IMR-90 (cell line): ENCODE measurements at regions not wholly inside any gene's neighbourhood (a gene's known extent, or its start where the extent isn't known, plus 50 kb on each side); places are given as distances from the start of the nearest gene placed in this dataset.

Experiments used
- ATAC-seq: fragments of 200-7000 bp; cut with Tn5 transposase; 2 replicates; pipeline ENCODE4 v1.9.1; 2020; ENCODE audit warnings: low read depth, mild to moderate bottlenecking, moderate library complexity
- BruUV-seq: library from RNA; stranded (reverse); fragments of 400-500 nt; replicated peaks from 2 replicates; lab custom pipeline; 2021; lab: Mats Ljungman, UMichigan
- CTCF ChIA-PET: fragments of 300-600 bp; formaldehyde crosslinking; extraction: SDS; loops from one replicate; lab custom pipeline; 2021; ENCODE audit warnings: antibody characterized with exemption; lab: Yijun Ruan, JAX
- POLR2A ChIA-PET: fragments of 300-600 bp; sonication (Branson Sonifier 250); formaldehyde crosslinking; loops from one replicate; lab custom pipeline; 2022; ENCODE audit warnings: antibody characterized with exemption; ENCODE audit not compliant: unreplicated experiment; lab: Charles Lee
- DNase-seq: peaks from one replicate; pipeline ENCODE4 v3.0.0; 2013
- H2AFZ ChIP-seq: replicated peaks from 2 replicates; pipeline ENCODE3; 2013; ENCODE audit warnings: low read length, mild to moderate bottlenecking; ENCODE audit not compliant: poor library complexity
- H2AK5ac ChIP-seq: 2 replicates; pipeline ENCODE4 v1.6.1; 2013; ENCODE audit warnings: low read depth, low read length, inconsistent platforms
- H2AK9ac ChIP-seq: replicated peaks from 2 replicates; pipeline ENCODE3; 2013; ENCODE audit warnings: mild to moderate bottlenecking, low read depth, low read length, moderate library complexity; ENCODE audit not compliant: poor library complexity
- H2BK120ac ChIP-seq: 2 replicates; pipeline ENCODE4 v1.6.1; 2013; ENCODE audit warnings: low read depth, low read length, inconsistent platforms
- H2BK15ac ChIP-seq: 3 replicates; pipeline ENCODE4 v1.6.1; 2013; ENCODE audit warnings: low read depth, low read length, inconsistent platforms
- H2BK20ac ChIP-seq: 2 replicates; pipeline ENCODE4 v1.6.1; 2013; ENCODE audit warnings: low read depth, mild to moderate bottlenecking, inconsistent platforms, low read length, moderate library complexity
- H2BK5ac ChIP-seq: 2 replicates; pipeline ENCODE4 v1.6.1; 2013; ENCODE audit warnings: mild to moderate bottlenecking, low read depth, low read length, inconsistent platforms; ENCODE audit not compliant: poor library complexity, severe bottlenecking
- H3K14ac ChIP-seq: replicated peaks from 2 replicates; pipeline ENCODE4 v1.6.1; 2013; ENCODE audit warnings: low read depth, low read length, inconsistent platforms
- H3K18ac ChIP-seq: 2 replicates; pipeline ENCODE4 v1.6.1; 2013; ENCODE audit warnings: low read depth, low read length, control low read depth
- H3K23ac ChIP-seq: 2 replicates; pipeline ENCODE4 v1.6.1; 2013; ENCODE audit warnings: low read depth, low read length, inconsistent platforms
- H3K27ac ChIP-seq: 2 replicates; pipeline ENCODE4 v1.5.1; 2013; ENCODE audit warnings: mild to moderate bottlenecking, control low read depth, low read length; ENCODE audit not compliant: insufficient read depth
- H3K27me3 ChIP-seq: 2 replicates; pipeline ENCODE4 v1.6.1; 2013; ENCODE audit warnings: low read length; ENCODE audit not compliant: control insufficient read depth, insufficient read depth
- H3K36me3 ChIP-seq: 2 replicates; pipeline ENCODE4 v1.6.1; 2013; ENCODE audit warnings: low read length, mixed read lengths; ENCODE audit not compliant: control insufficient read depth, insufficient read depth
- H3K4ac ChIP-seq: 2 replicates; pipeline ENCODE4 v1.6.1; 2013; ENCODE audit warnings: low read depth, low read length, inconsistent platforms
- H3K4me1 ChIP-seq: 2 replicates; pipeline ENCODE4 v1.6.1; 2013; ENCODE audit warnings: low read length, mixed read lengths; ENCODE audit not compliant: control insufficient read depth, insufficient read depth
- H3K4me2 ChIP-seq: 2 replicates; pipeline ENCODE4 v1.6.1; 2013; ENCODE audit warnings: low read depth, mild to moderate bottlenecking, control low read depth, low read length, moderate library complexity
- H3K4me3 ChIP-seq: 2 replicates; pipeline ENCODE4 v1.5.1; 2013; ENCODE audit warnings: low read depth, mild to moderate bottlenecking, control low read depth, low read length, moderate library complexity; ENCODE audit not compliant: insufficient read depth
- H3K56ac ChIP-seq: 2 replicates; pipeline ENCODE4 v1.6.1; 2013; ENCODE audit warnings: low read length, inconsistent platforms; ENCODE audit not compliant: insufficient read depth; ENCODE audit errors: extremely low read depth
- H3K79me1 ChIP-seq, 2 experiments: 2 replicates each; pipeline ENCODE4 v1.6.1; 2013; ENCODE audit warnings: low read length in 2 of 2, inconsistent platforms in 1 of 2, low read depth in 1 of 2
- H3K9ac ChIP-seq: 2 replicates; pipeline ENCODE4 v1.6.1; 2013; ENCODE audit warnings: low read depth, low read length, control low read depth
- H3K9me1 ChIP-seq: 2 replicates; pipeline ENCODE4 v1.6.1; 2013; ENCODE audit warnings: low read length, inconsistent platforms; ENCODE audit not compliant: insufficient read depth
- H3K9me3 ChIP-seq: 2 replicates; pipeline ENCODE4 v1.6.1; 2013; ENCODE audit warnings: low read length; ENCODE audit not compliant: control insufficient read depth, insufficient read depth
- H4K20me1 ChIP-seq: 2 replicates; pipeline ENCODE4 v1.6.1; 2013; ENCODE audit warnings: low read length, inconsistent platforms; ENCODE audit not compliant: insufficient read depth
- H4K5ac ChIP-seq: 2 replicates; pipeline ENCODE4 v1.6.1; 2013; ENCODE audit warnings: mild to moderate bottlenecking, low read depth, low read length, control low read depth
- H4K8ac ChIP-seq, 2 experiments: 2 replicates each; pipeline ENCODE4 v1.6.1; 2013; ENCODE audit warnings: low read depth in 2 of 2, low read length in 2 of 2, control low read depth in 1 of 2, inconsistent platforms in 1 of 2
- H4K91ac ChIP-seq: 2 replicates; pipeline ENCODE4 v1.6.1; 2013; ENCODE audit warnings: low read depth, low read length, inconsistent platforms; ENCODE audit not compliant: insufficient read depth
- BHLHE40 ChIP-seq: fragments of 150-350 bp; IDR thresholded peaks from 2 replicates; pipeline ENCODE4 v1.6.1; 2016; ENCODE audit warnings: mild to moderate bottlenecking, low read depth, low read length
- CEBPB ChIP-seq: IDR thresholded peaks from 2 replicates; pipeline ENCODE4 v1.6.1; 2012; ENCODE audit warnings: low read depth, low read length, improper control_type of control experiment
- MAZ ChIP-seq: IDR thresholded peaks from 2 replicates; pipeline ENCODE4 v1.6.1; 2012; ENCODE audit warnings: low read depth, mild to moderate bottlenecking, low read length, improper control_type of control experiment, moderate library complexity, borderline replicate concordance
- POLR2A ChIP-seq: IDR thresholded peaks from 2 replicates; pipeline ENCODE4 v1.6.1; 2012; ENCODE audit warnings: mild to moderate bottlenecking, low read depth, low read length
- RAD21 ChIP-seq: IDR thresholded peaks from 2 replicates; pipeline ENCODE4 v1.6.1; 2012; ENCODE audit warnings: low read length, improper control_type of control experiment
- RFX5 ChIP-seq: IDR thresholded peaks from 2 replicates; pipeline ENCODE4 v1.8.0; 2012; ENCODE audit warnings: low read depth, mild to moderate bottlenecking, low read length, moderate library complexity
- SMC3 ChIP-seq: fragments of 150-350 bp; IDR thresholded peaks from 2 replicates; pipeline ENCODE4 v1.6.1; 2016; ENCODE audit warnings: low read depth, mild to moderate bottlenecking, antibody characterized with exemption, low read length, moderate library complexity
- WGBS, 2 experiments: methylation state at CpG; one replicate each; pipeline versions ENCODE4 v1.1.5 to v1.1.7; 2013; ENCODE audit warnings: missing lambda C conversion rate in 2 of 2; ENCODE audit not compliant: insufficient read length in 1 of 2; ENCODE audit errors: extremely low coverage in 2 of 2; 5-methylcytosine and 5-hydroxymethylcytosine counted together
- dilution Hi-C: fragments of 300-500 bp; cut with HindIII; formaldehyde crosslinking; loops from one replicate; pipeline ENCODE4 v1.14.3; 2018; ENCODE audit warnings: low sequenced_read_pairs; ENCODE audit not compliant: unreplicated experiment
- in situ Hi-C: fragments of 300-500 bp; cut with MboI; formaldehyde crosslinking; loops from 3 replicates; pipeline ENCODE4 v1.14.3; 2019; ENCODE audit warnings: low sequenced_read_pairs, inconsistent platforms, mixed read lengths
- intact Hi-C: fragments of 100-400 bp; cut with micrococcal nuclease; formaldehyde crosslinking; loops from 2 replicates; pipeline ENCODE4 v1.10.0; 2022
- TF ChIP-seq, protein P1 (sequence below): fragments of 150-350 bp; IDR thresholded peaks from 2 replicates; pipeline ENCODE4 v1.6.1; 2016; ENCODE audit warnings: low read depth, mild to moderate bottlenecking, low read length, moderate library complexity, borderline replicate concordance

- Histone ChIP-seq H3K14ac (no peak overlapping the region), H2BK5ac (no peak overlapping the region), H3K9ac (no peak overlapping the region), H3K18ac (no peak overlapping the region), H4K91ac (no peak overlapping the region), H3K9me3 (peaks cover 24% of the 10 kb centered on the region), H2AK5ac (no peak overlapping the region), H2AK9ac (no peak overlapping the region), H3K4me2 (no peak overlapping the region), H2BK120ac (no peak overlapping the region), H3K79me1 (no peaks in the 10 kb centered on the region), H3K27me3 (no peaks in the 10 kb centered on the region), H4K20me1 (no peaks in the 10 kb centered on the region), H3K36me3 (no peaks in the 10 kb centered on the region), H2BK15ac (no peak overlapping the region), H3K56ac (no peak overlapping the region), H3K4me3 (no peak overlapping the region), H2BK20ac (no peak overlapping the region), H4K5ac (no peak overlapping the region), H3K4ac (no peak overlapping the region), H3K4me1 (no peaks in the 10 kb centered on the region), H3K9me1 (no peaks in the 10 kb centered on the region), H3K27ac (no peak overlapping the region), H3K23ac (no peak overlapping the region), H2AFZ (no peak overlapping the region), H4K8ac (no peak overlapping the region)
- POLR2A ChIA-PET, result no interaction called here
- in situ Hi-C loops (no loop called here), dilution Hi-C loops (no loop called here), intact Hi-C loops (no loop called here)
- CTCF ChIA-PET, result no interaction called here
- no peak for ATAC-seq
- TF ChIP-seq RFX5 (no peak), MAZ (no peak), SMC3 (no peak), RAD21 (no peak), CEBPB (no peak), BHLHE40 (no peak), POLR2A (no peak)
- TF ChIP-seq, protein P1, sequence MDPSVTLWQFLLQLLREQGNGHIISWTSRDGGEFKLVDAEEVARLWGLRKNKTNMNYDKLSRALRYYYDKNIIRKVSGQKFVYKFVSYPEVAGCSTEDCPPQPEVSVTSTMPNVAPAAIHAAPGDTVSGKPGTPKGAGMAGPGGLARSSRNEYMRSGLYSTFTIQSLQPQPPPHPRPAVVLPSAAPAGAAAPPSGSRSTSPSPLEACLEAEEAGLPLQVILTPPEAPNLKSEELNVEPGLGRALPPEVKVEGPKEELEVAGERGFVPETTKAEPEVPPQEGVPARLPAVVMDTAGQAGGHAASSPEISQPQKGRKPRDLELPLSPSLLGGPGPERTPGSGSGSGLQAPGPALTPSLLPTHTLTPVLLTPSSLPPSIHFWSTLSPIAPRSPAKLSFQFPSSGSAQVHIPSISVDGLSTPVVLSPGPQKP, result no peak
- BruUV-seq, result no TSS peak
- no peak for DNase-seq
- WGBS, 2 experiments, result no CpG with 5 or more reads among the region's 2 CpGs
These were observed 804.6 kb downstream of the TRHDE start for GRCh38 chr12:73076760-73077159.
